Uterus (tissue), 3 donors: ENCODE measurements at regions not wholly inside any gene's neighbourhood (a gene's known extent, or its start where the extent isn't known, plus 50 kb on each side); places are given as distances from the start of the nearest gene placed in this dataset.

Experiments used
- DNase-seq, 2 donors: peaks; one replicate each; pipeline ENCODE4 v3.0.0-alpha.2; 2019 to 2020
- H3K27ac ChIP-seq, 2 donors: fragments of 200-600 bp; sonication (generic); 1 replicate in 1 of 2; 2 replicates in 1 of 2; pipeline ENCODE4 v1.5.1; 2016 to 2018
- H3K27me3 ChIP-seq, 2 donors: fragments of 200-600 bp; sonication (generic); one replicate each; pipeline ENCODE4 v1.5.1; 2018 to 2019; ENCODE audit warnings: control low read depth in 1 of 2
- H3K36me3 ChIP-seq, 2 donors: fragments of 200-600 bp; sonication (generic); one replicate each; pipeline ENCODE4 v1.5.1; 2019; ENCODE audit warnings: control low read depth in 1 of 2
- H3K4me1 ChIP-seq, 2 donors: fragments of 200-600 bp; sonication (generic); one replicate each; pipeline ENCODE4 v1.5.1; 2018 to 2019; ENCODE audit warnings: control low read depth in 1 of 2
- H3K4me3 ChIP-seq, 2 donors: fragments of 200-600 bp; sonication (generic); 1 replicate in 1 of 2; 2 replicates in 1 of 2; pipeline ENCODE4 v1.5.1; 2018 to 2019; ENCODE audit warnings: mild to moderate bottlenecking in 1 of 2
- H3K9me3 ChIP-seq, 2 donors: fragments of 200-600 bp; sonication (generic); one replicate each; pipeline ENCODE4 v1.5.1; 2019; ENCODE audit warnings: control low read depth in 1 of 2
- CTCF ChIP-seq, 4 experiments: fragments of 200-600 bp in 2 of 4; fragments of 450-650 bp in 2 of 4; sonication (generic) in 2 of 4; IDR thresholded peaks; one replicate each; pipeline ENCODE4 v1.5.1; 2016 to 2019; ENCODE audit warnings: antibody characterized with exemption in 4 of 4, mild to moderate bottlenecking in 2 of 4, moderate library complexity in 1 of 4
- POLR2A ChIP-seq, 2 donors: fragments of 450-650 bp; IDR thresholded peaks; one replicate each; pipeline ENCODE4 v1.6.1; 2016; ENCODE audit warnings: antibody characterized with exemption in 2 of 2, mild to moderate bottlenecking in 1 of 2, moderate library complexity in 1 of 2
- intact Hi-C: fragments of 100-400 bp; cut with DNase I; formaldehyde crosslinking; loops from one replicate; pipeline ENCODE4 v1.15.1; 2023; ENCODE audit warnings: low total_unique reads
- donor health status: DM: yes; HTN: yes; CAD: no.

GRCh38 chr1:104100115-104100514 lies 350.4 kb downstream of the AMY1C start:
- H3K4me1 ChIP-seq = no peaks in the 10 kb centered on the region
- DNase-seq = no peak
- intact Hi-C loops = no loop called here
- no peaks in the 10 kb centered on the region for H3K36me3 ChIP-seq
- H3K4me3 ChIP-seq = no peak overlapping the region
- H3K9me3 ChIP-seq = no peaks in the 10 kb centered on the region
- no peaks in the 10 kb centered on the region for H3K27me3 ChIP-seq
- H3K27ac ChIP-seq = no peak overlapping the region
- no peak for TF ChIP-seq POLR2A (IDR thresholded peaks at IDR 0.05)
- TF ChIP-seq CTCF (IDR thresholded peaks at IDR 0.05) = no peak

- DNase-seq = no peak
- Histone ChIP-seq H3K27me3 (no peaks in the 10 kb centered on the region), H3K36me3 (no peaks in the 10 kb centered on the region), H3K4me1 (no peaks in the 10 kb centered on the region), H3K9me3 (no peaks in the 10 kb centered on the region), H3K4me3 (no peak overlapping the region), H3K27ac (no peak overlapping the region)
- intact Hi-C loops = no loop called here
- TF ChIP-seq CTCF (IDR thresholded peaks at IDR 0.05) = no peak
- TF ChIP-seq POLR2A (IDR thresholded peaks at IDR 0.05) = no peak
Measured at GRCh38 chr1:104105465-104105864, 355.8 kb downstream of the AMY1C start.

GRCh38 chr1:104120525-104120924 lies 370.8 kb downstream of the AMY1C start:
- no peak for DNase-seq
- Histone ChIP-seq H3K27me3 (no peaks in the 10 kb centered on the region), H3K9me3 (no peaks in the 10 kb centered on the region), H3K4me1 (no peaks in the 10 kb centered on the region), H3K4me3 (no peak overlapping the region), H3K36me3 (no peaks in the 10 kb centered on the region), H3K27ac (no peak overlapping the region)
- TF ChIP-seq CTCF (IDR thresholded peaks at IDR 0.05) (no peak), POLR2A (IDR thresholded peaks at IDR 0.05) (no peak)
- intact Hi-C loops = no loop called here

- no peaks in the 10 kb centered on the region for H3K9me3 ChIP-seq
- TF ChIP-seq CTCF (IDR thresholded peaks at IDR 0.05) = no peak
- no peak for TF ChIP-seq POLR2A (IDR thresholded peaks at IDR 0.05)
- intact Hi-C loops = no loop called here
Measured at GRCh38 chr1:104121271-104121670, 371.6 kb downstream of the AMY1C start.

GRCh38 chr1:104125266-104125665 lies 375.6 kb downstream of the AMY1C start:
- H3K27ac ChIP-seq = no peak overlapping the region
- no peaks in the 10 kb centered on the region for H3K9me3 ChIP-seq
- TF ChIP-seq CTCF (IDR thresholded peaks at IDR 0.05) = no peak
- no peak for TF ChIP-seq POLR2A (IDR thresholded peaks at IDR 0.05)
- H3K27me3 ChIP-seq = no peaks in the 10 kb centered on the region
- no peaks in the 10 kb centered on the region for H3K36me3 ChIP-seq
- H3K4me3 ChIP-seq = no peak overlapping the region
- intact Hi-C loops = no loop called here
- no peaks in the 10 kb centered on the region for H3K4me1 ChIP-seq
- DNase-seq = no peak

More at GRCh38 chr1:104121271-104121670, 371.6 kb downstream of the AMY1C start:
- DNase-seq = no peak
- Histone ChIP-seq H3K36me3 (no peaks in the 10 kb centered on the region), H3K4me3 (no peak overlapping the region), H3K4me1 (no peaks in the 10 kb centered on the region), H3K27ac (no peak overlapping the region), H3K27me3 (no peaks in the 10 kb centered on the region)
